SK-N-SH treated with all-trans-retinoic acid at 6 μM for 48 hours (cell line): ENCODE measurements at regions not wholly inside any gene's neighbourhood (a gene's known extent, or its start where the extent isn't known, plus 50 kb on each side); places are given as distances from the start of the nearest gene placed in this dataset.

Experiments
- ARNTL ChIP-seq: fragments of 450-650 bp; formaldehyde crosslinking; IDR thresholded peaks from 2 replicates; pipeline ENCODE4 v1.5.0; 2020; ENCODE audit warnings: low read depth, mild to moderate bottlenecking, moderate library complexity, borderline replicate concordance
- BACH2 ChIP-seq: fragments of 250-450 bp; sonication (Bioruptor Pico); IDR thresholded peaks from 2 replicates; pipeline ENCODE4 v1.9.0; 2021; ENCODE audit warnings: mild to moderate bottlenecking, borderline replicate concordance
- CSDC2 ChIP-seq: fragments of 250-450 bp; sonication (Bioruptor Pico); IDR thresholded peaks from 2 replicates; pipeline ENCODE4 v1.5.0; 2020; ENCODE audit warnings: mild to moderate bottlenecking, moderate library complexity
- PPARA ChIP-seq: fragments of 250-450 bp; sonication (Bioruptor Pico); IDR thresholded peaks from 2 replicates; pipeline ENCODE4 v1.5.0; 2020; ENCODE audit warnings: mild to moderate bottlenecking, borderline replicate concordance
- RARB ChIP-seq: fragments of 250-450 bp; sonication (Bioruptor Pico); IDR thresholded peaks from 2 replicates; pipeline ENCODE4 v1.8.0; 2021; ENCODE audit warnings: mild to moderate bottlenecking, moderate library complexity
- SNAI2 ChIP-seq: fragments of 250-450 bp; sonication (Bioruptor Pico); IDR thresholded peaks from 2 replicates; pipeline ENCODE4 v1.5.0; 2020; ENCODE audit warnings: mild to moderate bottlenecking, moderate library complexity
- TCF4 ChIP-seq: fragments of 250-450 bp; sonication (Bioruptor Pico); IDR thresholded peaks from 2 replicates; pipeline ENCODE4 v1.8.0; 2021; ENCODE audit warnings: mild to moderate bottlenecking, moderate library complexity, borderline replicate concordance
- ZFP3 ChIP-seq: fragments of 250-450 bp; sonication (Bioruptor Pico); IDR thresholded peaks from 2 replicates; pipeline ENCODE4 v1.5.0; 2020; ENCODE audit warnings: mild to moderate bottlenecking, moderate library complexity
- ZFP30 ChIP-seq: fragments of 450-650 bp; formaldehyde crosslinking; IDR thresholded peaks from 2 replicates; pipeline ENCODE4 v1.5.0; 2022; ENCODE audit warnings: mild to moderate bottlenecking, moderate library complexity
- ZNF70 ChIP-seq: fragments of 450-650 bp; formaldehyde crosslinking; IDR thresholded peaks from 2 replicates; pipeline ENCODE4 v1.5.0; 2020; ENCODE audit warnings: mild to moderate bottlenecking, moderate library complexity
- TF ChIP-seq, protein P1 (sequence below): fragments of 250-450 bp; sonication (Bioruptor Pico); IDR thresholded peaks from 2 replicates; pipeline ENCODE4 v1.8.0; 2021; ENCODE audit warnings: low read depth, mild to moderate bottlenecking, moderate library complexity, borderline replicate concordance
- TF ChIP-seq, protein P2 (sequence below): fragments of 250-450 bp; sonication (Bioruptor Pico); IDR thresholded peaks from 2 replicates; pipeline ENCODE4 v1.5.1; 2020; ENCODE audit warnings: low read depth, mild to moderate bottlenecking, moderate library complexity
- TF ChIP-seq, protein P3 (sequence below): fragments of 250-450 bp; sonication (Bioruptor Pico); IDR thresholded peaks from 2 replicates; pipeline ENCODE4 v1.8.0; 2020; ENCODE audit warnings: mild to moderate bottlenecking, moderate library complexity, borderline replicate concordance
- TF ChIP-seq, protein P4 (sequence below): fragments of 250-450 bp; sonication (Bioruptor Pico); IDR thresholded peaks from 2 replicates; pipeline ENCODE4 v1.5.1; 2021; ENCODE audit warnings: mild to moderate bottlenecking, moderate library complexity

DNA sequence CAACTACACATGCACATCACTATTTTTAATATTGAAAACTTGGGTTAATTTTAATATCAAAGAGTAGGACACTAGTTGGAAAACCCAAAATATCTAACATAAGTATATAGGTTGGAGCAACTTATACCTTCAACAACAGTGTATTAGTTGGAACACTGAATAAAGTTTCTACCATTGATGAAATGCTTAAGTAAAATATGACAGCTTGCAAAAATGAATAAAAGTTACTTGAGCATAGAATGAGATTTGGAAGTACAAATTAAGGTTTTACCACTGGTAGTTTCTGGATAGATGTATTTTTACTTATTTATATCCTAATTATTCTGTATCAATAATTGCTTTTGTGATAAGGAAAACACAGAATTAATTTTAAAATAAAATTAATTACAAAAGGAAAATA is 1079.6 kb downstream of the ADGRL3 start:
- TF ChIP-seq TCF4 (no peak), RARB (CRISPR knock-in tag) (no peak), CSDC2 (CRISPR knock-in tag) (no peak), ARNTL (CRISPR knock-in tag) (no peak), SNAI2 (CRISPR knock-in tag) (no peak), ZNF70 (CRISPR knock-in tag) (no peak), PPARA (CRISPR knock-in tag) (no peak), ZFP30 (CRISPR knock-in tag) (no peak), ZFP3 (CRISPR knock-in tag) (no peak), BACH2 (CRISPR knock-in tag) (no peak)
- TF ChIP-seq, protein P1, sequence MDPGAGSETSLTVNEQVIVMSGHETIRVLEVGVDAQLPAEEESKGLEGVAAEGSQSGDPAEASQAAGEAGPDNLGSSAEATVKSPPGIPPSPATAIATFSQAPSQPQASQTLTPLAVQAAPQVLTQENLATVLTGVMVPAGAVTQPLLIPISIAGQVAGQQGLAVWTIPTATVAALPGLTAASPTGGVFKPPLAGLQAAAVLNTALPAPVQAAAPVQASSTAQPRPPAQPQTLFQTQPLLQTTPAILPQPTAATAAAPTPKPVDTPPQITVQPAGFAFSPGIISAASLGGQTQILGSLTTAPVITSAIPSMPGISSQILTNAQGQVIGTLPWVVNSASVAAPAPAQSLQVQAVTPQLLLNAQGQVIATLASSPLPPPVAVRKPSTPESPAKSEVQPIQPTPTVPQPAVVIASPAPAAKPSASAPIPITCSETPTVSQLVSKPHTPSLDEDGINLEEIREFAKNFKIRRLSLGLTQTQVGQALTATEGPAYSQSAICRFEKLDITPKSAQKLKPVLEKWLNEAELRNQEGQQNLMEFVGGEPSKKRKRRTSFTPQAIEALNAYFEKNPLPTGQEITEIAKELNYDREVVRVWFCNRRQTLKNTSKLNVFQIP (CRISPR knock-in tag) = no peak
- TF ChIP-seq, protein P2, sequence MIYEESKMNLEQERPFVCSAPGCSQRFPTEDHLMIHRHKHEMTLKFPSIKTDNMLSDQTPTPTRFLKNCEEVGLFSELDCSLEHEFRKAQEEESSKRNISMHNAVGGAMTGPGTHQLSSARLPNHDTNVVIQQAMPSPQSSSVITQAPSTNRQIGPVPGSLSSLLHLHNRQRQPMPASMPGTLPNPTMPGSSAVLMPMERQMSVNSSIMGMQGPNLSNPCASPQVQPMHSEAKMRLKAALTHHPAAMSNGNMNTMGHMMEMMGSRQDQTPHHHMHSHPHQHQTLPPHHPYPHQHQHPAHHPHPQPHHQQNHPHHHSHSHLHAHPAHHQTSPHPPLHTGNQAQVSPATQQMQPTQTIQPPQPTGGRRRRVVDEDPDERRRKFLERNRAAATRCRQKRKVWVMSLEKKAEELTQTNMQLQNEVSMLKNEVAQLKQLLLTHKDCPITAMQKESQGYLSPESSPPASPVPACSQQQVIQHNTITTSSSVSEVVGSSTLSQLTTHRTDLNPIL (CRISPR knock-in tag) = no peak
- TF ChIP-seq, protein P3, sequence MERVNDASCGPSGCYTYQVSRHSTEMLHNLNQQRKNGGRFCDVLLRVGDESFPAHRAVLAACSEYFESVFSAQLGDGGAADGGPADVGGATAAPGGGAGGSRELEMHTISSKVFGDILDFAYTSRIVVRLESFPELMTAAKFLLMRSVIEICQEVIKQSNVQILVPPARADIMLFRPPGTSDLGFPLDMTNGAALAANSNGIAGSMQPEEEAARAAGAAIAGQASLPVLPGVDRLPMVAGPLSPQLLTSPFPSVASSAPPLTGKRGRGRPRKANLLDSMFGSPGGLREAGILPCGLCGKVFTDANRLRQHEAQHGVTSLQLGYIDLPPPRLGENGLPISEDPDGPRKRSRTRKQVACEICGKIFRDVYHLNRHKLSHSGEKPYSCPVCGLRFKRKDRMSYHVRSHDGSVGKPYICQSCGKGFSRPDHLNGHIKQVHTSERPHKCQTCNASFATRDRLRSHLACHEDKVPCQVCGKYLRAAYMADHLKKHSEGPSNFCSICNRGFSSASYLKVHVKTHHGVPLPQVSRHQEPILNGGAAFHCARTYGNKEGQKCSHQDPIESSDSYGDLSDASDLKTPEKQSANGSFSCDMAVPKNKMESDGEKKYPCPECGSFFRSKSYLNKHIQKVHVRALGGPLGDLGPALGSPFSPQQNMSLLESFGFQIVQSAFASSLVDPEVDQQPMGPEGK = no peak
- TF ChIP-seq, protein P4, sequence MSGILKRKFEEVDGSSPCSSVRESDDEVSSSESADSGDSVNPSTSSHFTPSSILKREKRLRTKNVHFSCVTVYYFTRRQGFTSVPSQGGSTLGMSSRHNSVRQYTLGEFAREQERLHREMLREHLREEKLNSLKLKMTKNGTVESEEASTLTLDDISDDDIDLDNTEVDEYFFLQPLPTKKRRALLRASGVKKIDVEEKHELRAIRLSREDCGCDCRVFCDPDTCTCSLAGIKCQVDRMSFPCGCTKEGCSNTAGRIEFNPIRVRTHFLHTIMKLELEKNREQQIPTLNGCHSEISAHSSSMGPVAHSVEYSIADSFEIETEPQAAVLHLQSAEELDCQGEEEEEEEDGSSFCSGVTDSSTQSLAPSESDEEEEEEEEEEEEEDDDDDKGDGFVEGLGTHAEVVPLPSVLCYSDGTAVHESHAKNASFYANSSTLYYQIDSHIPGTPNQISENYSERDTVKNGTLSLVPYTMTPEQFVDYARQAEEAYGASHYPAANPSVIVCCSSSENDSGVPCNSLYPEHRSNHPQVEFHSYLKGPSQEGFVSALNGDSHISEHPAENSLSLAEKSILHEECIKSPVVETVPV (CRISPR knock-in tag) = no peak
